MM.1S (cell line): ENCODE measurements at regions not wholly inside any gene's neighbourhood (a gene's known extent, or its start where the extent isn't known, plus 50 kb on each side); places are given as distances from the start of the nearest gene placed in this dataset.

Source experiments
- EZH2 ChIP-seq: fragments of 300-600 bp; sonication (generic); optimal IDR thresholded peaks from 2 replicates; pipeline ENCODE3; 2017; ENCODE audit warnings: low read depth, mild to moderate bottlenecking, antibody characterized with exemption, low read length, mixed read lengths
- TF ChIP-seq, protein P1 (sequence below): fragments of 300-600 bp; sonication (generic); IDR thresholded peaks from 2 replicates; pipeline ENCODE4 v1.5.1; 2016; ENCODE audit warnings: antibody characterized with exemption, low read length, mixed read lengths

DNA sequence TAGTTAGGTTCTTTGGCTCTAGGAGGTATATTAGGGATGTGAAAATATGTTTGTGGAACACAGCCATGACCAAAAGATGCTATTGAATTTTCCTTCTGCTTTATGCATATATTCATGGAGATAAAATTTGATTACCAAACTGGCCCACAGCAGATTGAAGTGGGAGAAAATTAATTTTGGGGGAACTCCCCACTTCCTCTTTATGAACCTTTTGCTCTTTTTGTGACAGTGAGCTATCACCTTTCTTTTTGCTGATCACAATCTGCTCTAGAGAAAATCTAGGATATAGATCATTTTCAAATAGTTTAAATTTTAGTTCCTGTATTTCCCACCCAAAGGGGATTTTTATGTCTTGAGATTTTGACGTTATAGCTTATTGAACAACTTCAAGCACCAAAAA lies 313.0 kb downstream of the GABRB2 start:
- TF ChIP-seq, protein P1, sequence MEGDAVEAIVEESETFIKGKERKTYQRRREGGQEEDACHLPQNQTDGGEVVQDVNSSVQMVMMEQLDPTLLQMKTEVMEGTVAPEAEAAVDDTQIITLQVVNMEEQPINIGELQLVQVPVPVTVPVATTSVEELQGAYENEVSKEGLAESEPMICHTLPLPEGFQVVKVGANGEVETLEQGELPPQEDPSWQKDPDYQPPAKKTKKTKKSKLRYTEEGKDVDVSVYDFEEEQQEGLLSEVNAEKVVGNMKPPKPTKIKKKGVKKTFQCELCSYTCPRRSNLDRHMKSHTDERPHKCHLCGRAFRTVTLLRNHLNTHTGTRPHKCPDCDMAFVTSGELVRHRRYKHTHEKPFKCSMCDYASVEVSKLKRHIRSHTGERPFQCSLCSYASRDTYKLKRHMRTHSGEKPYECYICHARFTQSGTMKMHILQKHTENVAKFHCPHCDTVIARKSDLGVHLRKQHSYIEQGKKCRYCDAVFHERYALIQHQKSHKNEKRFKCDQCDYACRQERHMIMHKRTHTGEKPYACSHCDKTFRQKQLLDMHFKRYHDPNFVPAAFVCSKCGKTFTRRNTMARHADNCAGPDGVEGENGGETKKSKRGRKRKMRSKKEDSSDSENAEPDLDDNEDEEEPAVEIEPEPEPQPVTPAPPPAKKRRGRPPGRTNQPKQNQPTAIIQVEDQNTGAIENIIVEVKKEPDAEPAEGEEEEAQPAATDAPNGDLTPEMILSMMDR, result no peak
- no peak for TF ChIP-seq EZH2
